Effector memory CD8-positive, alpha-beta T cell (primary cell): ENCODE measurements at regions not wholly inside any gene's neighbourhood (a gene's known extent, or its start where the extent isn't known, plus 50 kb on each side); places are given as distances from the start of the nearest gene placed in this dataset.

Source experiments
- ATAC-seq: fragments of 150-1000 bp; cut with Tn5 transposase; replicated peaks from 2 replicates; pipeline ENCODE4 v1.10.0; 2021; ENCODE audit warnings: mild to moderate bottlenecking, moderate library complexity
- DNase-seq, 3 experiments: peaks; one replicate each; pipeline ENCODE4 v3.0.0; 2021
- H3K27ac Mint-ChIP-seq, 2 donors: one replicate each; pipeline ENCODE4 v1.8.0; 2022; ENCODE audit warnings: mild to moderate bottlenecking in 2 of 2, mixed read lengths in 2 of 2, moderate library complexity in 2 of 2
- H3K27me3 Mint-ChIP-seq, 2 donors: one replicate each; pipeline ENCODE4 v1.8.0; 2022; ENCODE audit warnings: mixed read lengths in 2 of 2
- H3K36me3 Mint-ChIP-seq: one replicate; pipeline ENCODE4 v1.8.0; 2022; ENCODE audit warnings: mild to moderate bottlenecking, moderate library complexity, mixed read lengths; ENCODE audit not compliant: insufficient read depth
- H3K4me1 Mint-ChIP-seq, 2 donors: one replicate each; pipeline ENCODE4 v1.8.0; 2022; ENCODE audit warnings: low read depth in 2 of 2, mixed read lengths in 2 of 2
- H3K4me3 Mint-ChIP-seq, 2 donors: one replicate each; pipeline ENCODE4 v1.8.0; 2022; ENCODE audit warnings: mild to moderate bottlenecking in 2 of 2, mixed read lengths in 2 of 2, moderate library complexity in 2 of 2
- H3K9me3 Mint-ChIP-seq, 2 donors: one replicate each; pipeline ENCODE4 v1.8.0; 2022; ENCODE audit warnings: mixed read lengths in 2 of 2

- Mint-ChIP-seq H3K36me3 (no peaks in the 10 kb centered on the region), H3K27me3 (peaks cover 41% of the 10 kb centered on the region in 2 donors), H3K4me1 (no peaks in the 10 kb centered on the region), H3K4me3 (no peak overlapping the region), H3K27ac (no peak overlapping the region), H3K9me3 (no peaks in the 10 kb centered on the region)
- DNase-seq (no peak), ATAC-seq (no peak)
Observed at GRCh38 chr4:71691416-71692073, 92.3 kb downstream of the GC start.

GRCh38 chr4:71689822-71690221 lies 94.1 kb downstream of the GC start:
- DNase-seq = no peak
- Mint-ChIP-seq H3K27ac (no peak overlapping the region), H3K27me3 (peaks cover 25 to 35% of the 10 kb centered on the region in 2 donors), H3K4me3 (no peak overlapping the region), H3K4me1 (no peaks in the 10 kb centered on the region), H3K36me3 (no peaks in the 10 kb centered on the region), H3K9me3 (no peaks in the 10 kb centered on the region)
- ATAC-seq = no peak

GRCh38 chr4:71687056-71687455 lies 96.8 kb downstream of the GC start:
- no peaks in the 10 kb centered on the region for H3K36me3 Mint-ChIP-seq
- ATAC-seq (no peak), DNase-seq (no peak)
- no peaks in the 10 kb centered on the region for H3K9me3 Mint-ChIP-seq
- H3K27ac Mint-ChIP-seq = no peak overlapping the region
- H3K4me1 Mint-ChIP-seq = no peaks in the 10 kb centered on the region
- no peak overlapping the region for H3K4me3 Mint-ChIP-seq
- H3K27me3 Mint-ChIP-seq = peaks cover 25 to 28% of the 10 kb centered on the region in 2 donors

GRCh38 chr4:71685975-71686374 lies 97.9 kb downstream of the GC start:
- Mint-ChIP-seq H3K27me3 (peaks cover 25 to 28% of the 10 kb centered on the region in 2 donors), H3K36me3 (no peaks in the 10 kb centered on the region), H3K27ac (no peak overlapping the region), H3K9me3 (no peaks in the 10 kb centered on the region), H3K4me1 (no peaks in the 10 kb centered on the region), H3K4me3 (no peak overlapping the region)
- ATAC-seq (no peak), DNase-seq (no peak)

- Mint-ChIP-seq H3K27me3 (peaks cover 5 to 15% of the 10 kb centered on the region in 2 donors), H3K4me1 (no peaks in the 10 kb centered on the region), H3K36me3 (no peaks in the 10 kb centered on the region), H3K27ac (no peak overlapping the region), H3K9me3 (no peaks in the 10 kb centered on the region), H3K4me3 (no peak overlapping the region)
- ATAC-seq (no peak), DNase-seq (no peak)
Observed at GRCh38 chr4:71683309-71683708, 100.6 kb downstream of the GC start.

GRCh38 chr4:71680706-71681105 lies 103.2 kb downstream of the GC start:
- Mint-ChIP-seq H3K27me3 (no peaks in the 10 kb centered on the region), H3K4me3 (no peak overlapping the region), H3K27ac (no peak overlapping the region), H3K9me3 (no peaks in the 10 kb centered on the region), H3K36me3 (no peaks in the 10 kb centered on the region), H3K4me1 (no peaks in the 10 kb centered on the region)
- no peak for ATAC-seq
- no peak for DNase-seq

GRCh38 chr4:71677568-71677967 lies 106.3 kb downstream of the GC start:
- Mint-ChIP-seq H3K27me3 (no peaks in the 10 kb centered on the region), H3K36me3 (no peaks in the 10 kb centered on the region), H3K4me1 (no peaks in the 10 kb centered on the region), H3K27ac (no peak overlapping the region), H3K4me3 (no peak overlapping the region), H3K9me3 (no peaks in the 10 kb centered on the region)
- DNase-seq (no peak), ATAC-seq (no peak)

GRCh38 chr4:71669291-71669690 lies 114.6 kb downstream of the GC start:
- H3K9me3 Mint-ChIP-seq = no peaks in the 10 kb centered on the region
- no peak overlapping the region for H3K27ac Mint-ChIP-seq
- no peak overlapping the region for H3K4me3 Mint-ChIP-seq
- H3K27me3 Mint-ChIP-seq = peaks cover 13 to 32% of the 10 kb centered on the region in 2 donors
- ATAC-seq = no peak
- no peaks in the 10 kb centered on the region for H3K4me1 Mint-ChIP-seq
- no peak for DNase-seq
- no peaks in the 10 kb centered on the region for H3K36me3 Mint-ChIP-seq

- Mint-ChIP-seq H3K4me1 (no peaks in the 10 kb centered on the region), H3K27ac (no peak overlapping the region), H3K9me3 (no peaks in the 10 kb centered on the region), H3K4me3 (no peak overlapping the region), H3K36me3 (no peaks in the 10 kb centered on the region), H3K27me3 (peaks cover 29 to 42% of the 10 kb centered on the region in 2 donors)
- ATAC-seq (no peak), DNase-seq (no peak)
Observed at GRCh38 chr4:71665358-71665757, 118.5 kb downstream of the GC start.

- Mint-ChIP-seq H3K36me3 (no peaks in the 10 kb centered on the region), H3K27ac (no peak overlapping the region), H3K9me3 (no peaks in the 10 kb centered on the region), H3K4me1 (no peaks in the 10 kb centered on the region), H3K27me3 (peaks cover 34 to 51% of the 10 kb centered on the region in 2 donors), H3K4me3 (no peak overlapping the region)
- DNase-seq (no peak), ATAC-seq (no peak)
Observed at GRCh38 chr4:71664366-71664765, 119.5 kb downstream of the GC start.

- Mint-ChIP-seq H3K27ac (no peak overlapping the region), H3K4me1 (no peaks in the 10 kb centered on the region), H3K36me3 (no peaks in the 10 kb centered on the region), H3K27me3 (peaks cover 34 to 52% of the 10 kb centered on the region in 2 donors), H3K9me3 (no peaks in the 10 kb centered on the region), H3K4me3 (no peak overlapping the region)
- ATAC-seq = no peak
- DNase-seq = no peak
Observed at GRCh38 chr4:71663780-71664179, 120.1 kb downstream of the GC start.

- no peak overlapping the region for H3K27ac Mint-ChIP-seq
- no peak for ATAC-seq
- no peaks in the 10 kb centered on the region for H3K9me3 Mint-ChIP-seq
- no peak for DNase-seq
- no peak overlapping the region for H3K4me3 Mint-ChIP-seq
- H3K4me1 Mint-ChIP-seq = no peaks in the 10 kb centered on the region
- peaks cover 28 to 32% of the 10 kb centered on the region in 2 donors for H3K27me3 Mint-ChIP-seq
- no peaks in the 10 kb centered on the region for H3K36me3 Mint-ChIP-seq
Observed at GRCh38 chr4:71659979-71660378, 123.9 kb downstream of the GC start.

- ATAC-seq (no peak), DNase-seq (no peak)
- Mint-ChIP-seq H3K4me3 (no peak overlapping the region), H3K27me3 (peaks cover 4 to 17% of the 10 kb centered on the region in 2 donors), H3K27ac (no peak overlapping the region), H3K36me3 (no peaks in the 10 kb centered on the region), H3K9me3 (no peaks in the 10 kb centered on the region), H3K4me1 (no peaks in the 10 kb centered on the region)
Observed at GRCh38 chr4:71648923-71649322, 135.0 kb downstream of the GC start.

- H3K27me3 Mint-ChIP-seq = peaks cover 4 to 17% of the 10 kb centered on the region in 2 donors
Observed at GRCh38 chr4:71648448-71648847, 135.4 kb downstream of the GC start.

More at GRCh38 chr4:71648448-71648847, 135.4 kb downstream of the GC start:
- H3K9me3 Mint-ChIP-seq = no peaks in the 10 kb centered on the region
- no peaks in the 10 kb centered on the region for H3K4me1 Mint-ChIP-seq
- no peaks in the 10 kb centered on the region for H3K36me3 Mint-ChIP-seq
- ATAC-seq (no peak), DNase-seq (no peak)
- H3K27ac Mint-ChIP-seq = no peak overlapping the region
- no peak overlapping the region for H3K4me3 Mint-ChIP-seq
